ENCODE measurements at regions not wholly inside any gene's neighbourhood (a gene's known extent, or its start where the extent isn't known, plus 50 kb on each side); places are given as distances from the start of the nearest gene placed in this dataset.
A peak's percentile ranks its signal among the peaks of the same experiment; 100 is the strongest.

DNA sequence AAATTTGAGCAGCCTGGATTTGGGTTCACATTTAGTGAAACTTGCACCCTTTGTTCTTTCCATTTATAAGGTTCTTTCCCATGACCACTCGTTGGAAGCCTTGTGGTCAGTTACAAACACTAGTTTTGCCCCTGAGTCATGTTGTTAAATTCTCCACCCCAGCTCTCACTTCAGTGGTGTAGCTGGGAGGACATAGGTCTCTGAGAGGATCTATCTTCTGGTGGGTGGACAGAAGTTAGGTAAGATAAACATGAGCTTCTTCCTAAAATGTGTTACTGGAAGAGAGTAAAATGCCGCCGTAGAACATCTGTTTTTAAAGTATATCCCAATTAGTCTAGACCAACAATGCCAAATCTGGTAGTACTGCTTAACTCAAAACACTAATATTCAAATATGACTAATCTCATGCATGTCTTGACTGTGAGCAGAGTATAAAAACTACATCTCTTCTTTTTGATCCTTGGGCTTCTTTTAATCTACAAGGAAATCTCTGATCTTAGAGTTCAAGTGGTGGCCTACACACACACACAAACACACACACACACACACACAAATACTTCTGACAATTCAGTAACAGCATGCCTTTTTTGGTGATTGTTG, 162.6 kb upstream of the FN1 start (continued):
- TF ChIP-seq, protein P1, sequence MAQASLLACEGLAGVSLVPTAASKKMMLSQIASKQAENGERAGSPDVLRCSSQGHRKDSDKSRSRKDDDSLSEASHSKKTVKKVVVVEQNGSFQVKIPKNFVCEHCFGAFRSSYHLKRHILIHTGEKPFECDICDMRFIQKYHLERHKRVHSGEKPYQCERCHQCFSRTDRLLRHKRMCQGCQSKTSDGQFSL (CRISPR knock-in tag; IDR thresholded peaks at IDR 0.05): no peak
- TF ChIP-seq, protein P1 (tag; IDR thresholded peaks at IDR 0.05): no peak
- TF ChIP-seq EGR1 (conservative IDR thresholded peaks at IDR 0.05) (peak; percentile 75), TCF3 (CRISPR knock-in tag; IDR thresholded peaks at IDR 0.05) (peak; percentile 60), FOXJ3 (CRISPR knock-in tag; IDR thresholded peaks at IDR 0.05) (no peak), FOXJ2 (tag; IDR thresholded peaks at IDR 0.05) (no peak), ZFPM2 (CRISPR knock-in tag; IDR thresholded peaks at IDR 0.05) (no peak), FOXA1 (IDR thresholded peaks at IDR 0.05; ENCODE audit: borderline replicate concordance) (no peak), ATF1 (CRISPR knock-in tag; IDR thresholded peaks at IDR 0.05) (no peak), ATF1 (tag; IDR thresholded peaks at IDR 0.05) (no peak), TEAD4 (IDR thresholded peaks at IDR 0.05; ENCODE audit: low read length) (peak; percentile 56; the same call in 1 of the 2 replicates), TEAD4 (CRISPR knock-in tag; IDR thresholded peaks at IDR 0.05; ENCODE audit: borderline replicate concordance) (no peak), ESRRA (IDR thresholded peaks at IDR 0.05; ENCODE audit: borderline replicate concordance, low read depth) (no peak), FOXK2 (conservative IDR thresholded peaks at IDR 0.05 in 1 of 2, IDR thresholded peaks at IDR 0.05 in 1 of 2; ENCODE audit: low read depth in 2 of 2) (peak in 1 of 2 experiments; percentile 35; a peak in 2 of 4 replicates), MAZ (CRISPR knock-in tag; conservative IDR thresholded peaks at IDR 0.05 in 1 of 2, IDR thresholded peaks at IDR 0.05 in 1 of 2) (no peak), CBX1 (IDR thresholded peaks at IDR 0.05; ENCODE audit: low read depth) (no peak)
- TF ChIP-seq, protein P2, sequence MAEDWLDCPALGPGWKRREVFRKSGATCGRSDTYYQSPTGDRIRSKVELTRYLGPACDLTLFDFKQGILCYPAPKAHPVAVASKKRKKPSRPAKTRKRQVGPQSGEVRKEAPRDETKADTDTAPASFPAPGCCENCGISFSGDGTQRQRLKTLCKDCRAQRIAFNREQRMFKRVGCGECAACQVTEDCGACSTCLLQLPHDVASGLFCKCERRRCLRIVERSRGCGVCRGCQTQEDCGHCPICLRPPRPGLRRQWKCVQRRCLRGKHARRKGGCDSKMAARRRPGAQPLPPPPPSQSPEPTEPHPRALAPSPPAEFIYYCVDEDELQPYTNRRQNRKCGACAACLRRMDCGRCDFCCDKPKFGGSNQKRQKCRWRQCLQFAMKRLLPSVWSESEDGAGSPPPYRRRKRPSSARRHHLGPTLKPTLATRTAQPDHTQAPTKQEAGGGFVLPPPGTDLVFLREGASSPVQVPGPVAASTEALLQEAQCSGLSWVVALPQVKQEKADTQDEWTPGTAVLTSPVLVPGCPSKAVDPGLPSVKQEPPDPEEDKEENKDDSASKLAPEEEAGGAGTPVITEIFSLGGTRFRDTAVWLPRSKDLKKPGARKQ (CRISPR knock-in tag; IDR thresholded peaks at IDR 0.05): no peak
- TF ChIP-seq, protein P3, sequence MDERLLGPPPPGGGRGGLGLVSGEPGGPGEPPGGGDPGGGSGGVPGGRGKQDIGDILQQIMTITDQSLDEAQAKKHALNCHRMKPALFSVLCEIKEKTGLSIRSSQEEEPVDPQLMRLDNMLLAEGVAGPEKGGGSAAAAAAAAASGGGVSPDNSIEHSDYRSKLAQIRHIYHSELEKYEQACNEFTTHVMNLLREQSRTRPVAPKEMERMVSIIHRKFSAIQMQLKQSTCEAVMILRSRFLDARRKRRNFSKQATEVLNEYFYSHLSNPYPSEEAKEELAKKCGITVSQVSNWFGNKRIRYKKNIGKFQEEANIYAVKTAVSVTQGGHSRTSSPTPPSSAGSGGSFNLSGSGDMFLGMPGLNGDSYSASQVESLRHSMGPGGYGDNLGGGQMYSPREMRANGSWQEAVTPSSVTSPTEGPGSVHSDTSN (CRISPR knock-in tag; IDR thresholded peaks at IDR 0.05; ENCODE audit: low read depth): no peak
- TF ChIP-seq, protein P3 (tag; conservative IDR thresholded peaks at IDR 0.05; ENCODE audit: low read depth): peak; percentile 44
- TF ChIP-seq, protein P4, sequence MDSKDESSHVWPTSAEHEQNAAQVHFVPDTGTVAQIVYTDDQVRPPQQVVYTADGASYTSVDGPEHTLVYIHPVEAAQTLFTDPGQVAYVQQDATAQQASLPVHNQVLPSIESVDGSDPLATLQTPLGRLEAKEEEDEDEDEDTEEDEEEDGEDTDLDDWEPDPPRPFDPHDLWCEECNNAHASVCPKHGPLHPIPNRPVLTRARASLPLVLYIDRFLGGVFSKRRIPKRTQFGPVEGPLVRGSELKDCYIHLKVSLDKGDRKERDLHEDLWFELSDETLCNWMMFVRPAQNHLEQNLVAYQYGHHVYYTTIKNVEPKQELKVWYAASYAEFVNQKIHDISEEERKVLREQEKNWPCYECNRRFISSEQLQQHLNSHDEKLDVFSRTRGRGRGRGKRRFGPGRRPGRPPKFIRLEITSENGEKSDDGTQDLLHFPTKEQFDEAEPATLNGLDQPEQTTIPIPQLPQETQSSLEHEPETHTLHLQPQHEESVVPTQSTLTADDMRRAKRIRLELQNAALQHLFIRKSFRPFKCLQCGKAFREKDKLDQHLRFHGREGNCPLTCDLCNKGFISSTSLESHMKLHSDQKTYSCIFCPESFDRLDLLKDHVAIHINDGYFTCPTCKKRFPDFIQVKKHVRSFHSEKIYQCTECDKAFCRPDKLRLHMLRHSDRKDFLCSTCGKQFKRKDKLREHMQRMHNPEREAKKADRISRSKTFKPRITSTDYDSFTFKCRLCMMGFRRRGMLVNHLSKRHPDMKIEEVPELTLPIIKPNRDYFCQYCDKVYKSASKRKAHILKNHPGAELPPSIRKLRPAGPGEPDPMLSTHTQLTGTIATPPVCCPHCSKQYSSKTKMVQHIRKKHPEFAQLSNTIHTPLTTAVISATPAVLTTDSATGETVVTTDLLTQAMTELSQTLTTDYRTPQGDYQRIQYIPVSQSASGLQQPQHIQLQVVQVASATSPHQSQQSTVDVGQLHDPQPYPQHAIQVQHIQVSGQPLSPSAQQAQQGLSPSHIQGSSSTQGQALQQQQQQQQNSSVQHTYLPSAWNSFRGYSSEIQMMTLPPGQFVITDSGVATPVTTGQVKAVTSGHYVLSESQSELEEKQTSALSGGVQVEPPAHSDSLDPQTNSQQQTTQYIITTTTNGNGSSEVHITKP (IDR thresholded peaks at IDR 0.05; ENCODE audit: partially characterized antibody): peak; percentile 54
